OCI-LY7 (cell line): ENCODE measurements at regions not wholly inside any gene's neighbourhood (a gene's known extent, or its start where the extent isn't known, plus 50 kb on each side); places are given as distances from the start of the nearest gene placed in this dataset.

Source experiments
- BruUV-seq: library from RNA; stranded (reverse); fragments of 400-500 nt; replicated peaks from 2 replicates; lab custom pipeline; 2021; lab: Mats Ljungman, UMichigan
- CTCF ChIA-PET: fragments of 300-600 bp; sonication (Branson Sonifier 250); formaldehyde crosslinking; loops from one replicate; lab custom pipeline; 2022; ENCODE audit warnings: antibody characterized with exemption; ENCODE audit not compliant: unreplicated experiment; lab: Charles Lee
- POLR2A ChIA-PET: fragments of 300-600 bp; sonication (Branson Sonifier 250); formaldehyde crosslinking; loops from one replicate; lab custom pipeline; 2022; ENCODE audit warnings: antibody characterized with exemption; lab: Charles Lee
- DNase-seq: peaks from one replicate; pipeline ENCODE4 v3.0.0-alpha.2; 2015; ENCODE audit warnings: low spot score
- H2AFZ ChIP-seq: fragments of 200-600 bp; sonication (generic), shearing (Covaris generic); 2 replicates; pipeline ENCODE4 v1.6.1; 2014; ENCODE audit warnings: mild to moderate bottlenecking, antibody characterized with exemption, low read length, moderate library complexity
- H3K27ac ChIP-seq: fragments of 200-600 bp; sonication (generic); 2 replicates; pipeline ENCODE4 v1.5.1; 2014; ENCODE audit warnings: mixed run types, low read depth, mild to moderate bottlenecking, moderate library complexity, low read length, inconsistent platforms; ENCODE audit not compliant: poor library complexity, severe bottlenecking
- H3K36me3 ChIP-seq: fragments of 200-600 bp; sonication (generic); 2 replicates; pipeline ENCODE4 v1.6.1; 2014; ENCODE audit warnings: mild to moderate bottlenecking, antibody characterized with exemption, low read length, moderate library complexity, mixed read lengths; ENCODE audit not compliant: insufficient read depth
- H3K4me1 ChIP-seq: fragments of 200-600 bp; sonication (generic); 2 replicates; pipeline ENCODE4 v1.5.1; 2014; ENCODE audit warnings: mild to moderate bottlenecking, low read length; ENCODE audit not compliant: insufficient read depth, poor library complexity, severe bottlenecking
- H3K4me2 ChIP-seq: fragments of 200-600 bp; sonication (generic); 2 replicates; pipeline ENCODE4 v1.6.1; 2014; ENCODE audit warnings: mild to moderate bottlenecking, low read length
- H3K4me3 ChIP-seq: fragments of 200-600 bp; sonication (generic); 2 replicates; pipeline ENCODE4 v1.5.1; 2014; ENCODE audit warnings: mild to moderate bottlenecking, low read depth, low read length; ENCODE audit not compliant: poor library complexity, severe bottlenecking
- H3K79me2 ChIP-seq: fragments of 200-600 bp; sonication (generic); 2 replicates; pipeline ENCODE4 v1.6.1; 2016; ENCODE audit warnings: low read depth, mild to moderate bottlenecking, low read length, moderate library complexity, mixed read lengths; ENCODE audit not compliant: insufficient read depth
- H3K9me2 ChIP-seq: fragments of 200-600 bp; sonication (generic); 2 replicates; pipeline ENCODE4 v1.6.1; 2016; ENCODE audit warnings: mild to moderate bottlenecking, low read length, mixed read lengths; ENCODE audit not compliant: insufficient read depth
- H3K9me3 ChIP-seq: fragments of 200-600 bp; sonication (generic); 2 replicates; pipeline ENCODE4 v1.6.1; 2014; ENCODE audit warnings: mild to moderate bottlenecking, mixed run types, low read length, mixed read lengths
- H4K20me1 ChIP-seq: fragments of 200-600 bp; sonication (generic); 2 replicates; pipeline ENCODE4 v1.6.1; 2014; ENCODE audit warnings: mild to moderate bottlenecking, antibody characterized with exemption, low read length, moderate library complexity, mixed read lengths; ENCODE audit not compliant: insufficient read depth
- EZH2phosphoT487 ChIP-seq: fragments of 200-600 bp; sonication (generic); IDR thresholded peaks from 2 replicates; pipeline ENCODE4 v1.6.1; 2018; ENCODE audit warnings: low read depth, borderline replicate concordance, mild to moderate bottlenecking, mixed run types, antibody characterized with exemption, low read length, moderate library complexity, mixed read lengths
- intact Hi-C: fragments of 100-400 bp; cut with micrococcal nuclease; formaldehyde crosslinking; loops from one replicate; pipeline ENCODE4 v1.10.0; 2022; ENCODE audit not compliant: unreplicated experiment
- TF ChIP-seq, protein P1 (sequence below): fragments of 200-600 bp; sonication (generic); conservative IDR thresholded peaks from 2 replicates; pipeline ENCODE4 v1.5.1; 2014; ENCODE audit warnings: mild to moderate bottlenecking, antibody characterized with exemption, low read length, moderate library complexity, mixed read lengths

GRCh38 chr9:107833295-107833694 lies 343.7 kb upstream of the KLF4 start:
- no peak for DNase-seq
- BruUV-seq, result no TSS peak
- Histone ChIP-seq H3K79me2 (no peaks in the 10 kb centered on the region), H3K4me3 (no peak overlapping the region), H3K9me3 (no peaks in the 10 kb centered on the region), H3K4me1 (no peaks in the 10 kb centered on the region), H3K4me2 (no peak overlapping the region), H2AFZ (no peak overlapping the region), H3K9me2 (no peaks in the 10 kb centered on the region), H4K20me1 (no peaks in the 10 kb centered on the region), H3K36me3 (no peaks in the 10 kb centered on the region), H3K27ac (no peak overlapping the region)
- TF ChIP-seq, protein P1, sequence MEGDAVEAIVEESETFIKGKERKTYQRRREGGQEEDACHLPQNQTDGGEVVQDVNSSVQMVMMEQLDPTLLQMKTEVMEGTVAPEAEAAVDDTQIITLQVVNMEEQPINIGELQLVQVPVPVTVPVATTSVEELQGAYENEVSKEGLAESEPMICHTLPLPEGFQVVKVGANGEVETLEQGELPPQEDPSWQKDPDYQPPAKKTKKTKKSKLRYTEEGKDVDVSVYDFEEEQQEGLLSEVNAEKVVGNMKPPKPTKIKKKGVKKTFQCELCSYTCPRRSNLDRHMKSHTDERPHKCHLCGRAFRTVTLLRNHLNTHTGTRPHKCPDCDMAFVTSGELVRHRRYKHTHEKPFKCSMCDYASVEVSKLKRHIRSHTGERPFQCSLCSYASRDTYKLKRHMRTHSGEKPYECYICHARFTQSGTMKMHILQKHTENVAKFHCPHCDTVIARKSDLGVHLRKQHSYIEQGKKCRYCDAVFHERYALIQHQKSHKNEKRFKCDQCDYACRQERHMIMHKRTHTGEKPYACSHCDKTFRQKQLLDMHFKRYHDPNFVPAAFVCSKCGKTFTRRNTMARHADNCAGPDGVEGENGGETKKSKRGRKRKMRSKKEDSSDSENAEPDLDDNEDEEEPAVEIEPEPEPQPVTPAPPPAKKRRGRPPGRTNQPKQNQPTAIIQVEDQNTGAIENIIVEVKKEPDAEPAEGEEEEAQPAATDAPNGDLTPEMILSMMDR, result no peak
- TF ChIP-seq EZH2phosphoT487, result no peak
- POLR2A ChIA-PET, result no interaction called here
- CTCF ChIA-PET, result no interaction called here
- intact Hi-C loops, result no loop called here

DNA sequence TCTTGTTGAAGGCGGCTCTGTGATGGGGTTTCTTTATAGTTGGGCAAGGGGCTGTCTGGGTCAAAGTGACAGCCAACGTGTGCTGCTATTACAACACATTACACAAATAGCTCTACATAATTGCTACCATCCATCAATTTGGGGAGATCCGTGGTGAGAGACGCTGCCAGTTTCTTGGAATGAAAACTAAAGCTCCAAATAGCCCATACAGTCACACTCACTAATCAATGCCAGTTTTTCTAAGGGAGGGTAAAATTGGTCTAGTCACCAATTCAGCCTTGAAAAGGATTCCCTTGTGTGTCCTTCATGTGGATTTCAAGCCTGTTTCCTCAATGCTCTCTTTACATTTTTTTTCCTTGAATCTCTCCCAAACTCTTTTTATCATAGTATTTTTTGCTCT lies 343.3 kb upstream of the KLF4 start:
- no peak for DNase-seq
- intact Hi-C loops, result no loop called here
- Histone ChIP-seq H3K4me1 (no peaks in the 10 kb centered on the region), H3K79me2 (no peaks in the 10 kb centered on the region), H3K9me2 (no peaks in the 10 kb centered on the region), H4K20me1 (no peaks in the 10 kb centered on the region), H3K4me2 (no peak overlapping the region), H3K4me3 (no peak overlapping the region), H2AFZ (no peak overlapping the region), H3K9me3 (no peaks in the 10 kb centered on the region), H3K27ac (no peak overlapping the region), H3K36me3 (no peaks in the 10 kb centered on the region)
- no peak for TF ChIP-seq EZH2phosphoT487
- TF ChIP-seq, protein P1, result no peak
- CTCF ChIA-PET, result no interaction called here
- BruUV-seq, result no TSS peak
- POLR2A ChIA-PET, result no interaction called here

GRCh38 chr9:107830479-107830878 lies 340.9 kb upstream of the KLF4 start:
- H3K9me3 ChIP-seq, result no peaks in the 10 kb centered on the region
- no peaks in the 10 kb centered on the region for H3K9me2 ChIP-seq
- no peak overlapping the region for H2AFZ ChIP-seq
- H3K4me2 ChIP-seq, result no peak overlapping the region
- H3K79me2 ChIP-seq, result no peaks in the 10 kb centered on the region
- TF ChIP-seq, protein P1, result no peak
- TF ChIP-seq EZH2phosphoT487, result no peak
- POLR2A ChIA-PET, result interaction anchor here (0.8 kb wide), 1 partner anchor 317 kb away, joined by 4 read pairs; no protein-coding TSS in a partner anchor
- H3K36me3 ChIP-seq, result no peaks in the 10 kb centered on the region
- DNase-seq, result no peak
- intact Hi-C loops, result no loop called here
- H3K4me3 ChIP-seq, result no peak overlapping the region
- H3K27ac ChIP-seq, result no peak overlapping the region
- CTCF ChIA-PET, result no interaction called here
- no TSS peak for BruUV-seq
- H4K20me1 ChIP-seq, result no peaks in the 10 kb centered on the region
- H3K4me1 ChIP-seq, result no peaks in the 10 kb centered on the region
